Activated T-helper 17 cell treated with anti-CD3 and anti-CD28 coated beads, Interleukin-2, amount 50 U/mL, for 72 hours (primary cell): ENCODE measurements at regions not wholly inside any gene's neighbourhood (a gene's known extent, or its start where the extent isn't known, plus 50 kb on each side); places are given as distances from the start of the nearest gene placed in this dataset.
A peak's percentile ranks its signal among the peaks of the same experiment; 100 is the strongest.

Experiments
- ATAC-seq: fragments of 150-1000 bp; cut with Tn5 transposase; replicated peaks from 2 replicates; pipeline ENCODE4 v1.10.0; 2021; ENCODE audit warnings: mild to moderate bottlenecking, moderate library complexity
- H3K27ac Mint-ChIP-seq: one replicate; pipeline ENCODE4 v1.8.0; 2022; ENCODE audit warnings: mixed read lengths
- H3K27me3 Mint-ChIP-seq: one replicate; pipeline ENCODE4 v1.8.0; 2022; ENCODE audit warnings: mixed read lengths
- H3K36me3 Mint-ChIP-seq: one replicate; pipeline ENCODE4 v1.8.0; 2022; ENCODE audit warnings: low read depth, mild to moderate bottlenecking, mixed read lengths
- H3K4me1 Mint-ChIP-seq: one replicate; pipeline ENCODE4 v1.8.0; 2022; ENCODE audit warnings: mixed read lengths
- H3K4me3 Mint-ChIP-seq: one replicate; pipeline ENCODE4 v1.8.0; 2022; ENCODE audit warnings: mild to moderate bottlenecking, mixed read lengths
- H3K9me3 Mint-ChIP-seq: one replicate; pipeline ENCODE4 v1.8.0; 2022; ENCODE audit warnings: mixed read lengths

- Mint-ChIP-seq H3K36me3 (no peaks in the 10 kb centered on the region), H3K9me3 (no peaks in the 10 kb centered on the region), H3K27me3 (no peaks in the 10 kb centered on the region), H3K27ac (no peak overlapping the region), H3K4me3 (no peak overlapping the region), H3K4me1 (no peaks in the 10 kb centered on the region)
- no peak for ATAC-seq
These were observed 159.4 kb downstream of the GADD45G start for GRCh38 chr9:89764217-89764616.

DNA sequence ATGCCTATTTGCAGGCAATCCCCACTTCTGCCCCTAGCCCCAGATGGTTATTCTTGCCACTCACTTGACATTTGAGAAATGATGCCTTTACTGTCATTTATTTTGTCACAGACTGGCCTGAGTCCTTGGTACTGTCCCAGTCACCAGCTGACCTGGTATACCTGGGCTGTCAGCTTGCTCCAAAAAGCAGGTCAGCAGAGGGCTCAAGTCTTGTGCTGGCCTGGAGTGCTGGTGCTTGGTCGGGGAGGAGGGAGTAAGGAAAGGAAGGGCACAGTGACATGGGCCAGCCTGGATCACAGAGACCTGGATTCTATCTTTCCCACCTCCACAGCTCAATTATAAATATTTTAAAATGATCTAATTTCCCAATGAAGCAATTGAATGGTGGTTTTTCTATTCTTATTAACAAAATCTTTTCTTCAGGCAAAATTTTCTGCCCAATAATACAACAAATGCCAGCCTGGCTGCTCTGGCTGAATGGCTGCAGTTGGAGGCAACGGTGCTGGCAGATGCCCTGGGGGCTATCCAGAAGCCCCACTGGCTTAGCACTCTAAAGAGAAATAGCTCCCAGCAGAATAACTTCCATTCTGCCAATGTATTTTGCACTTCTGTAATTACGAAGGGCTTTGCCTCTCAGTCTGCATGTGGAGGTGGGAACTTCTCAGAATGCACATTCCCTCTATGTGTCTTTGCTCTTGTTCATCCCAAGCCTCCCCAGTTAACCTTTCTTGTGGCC lies 160.6 kb downstream of the GADD45G start:
- Mint-ChIP-seq H3K27me3 (no peaks in the 10 kb centered on the region), H3K4me1 (no peaks in the 10 kb centered on the region), H3K9me3 (no peaks in the 10 kb centered on the region), H3K27ac (no peak overlapping the region), H3K4me3 (no peak overlapping the region), H3K36me3 (no peaks in the 10 kb centered on the region)
- no peak for ATAC-seq

DNA sequence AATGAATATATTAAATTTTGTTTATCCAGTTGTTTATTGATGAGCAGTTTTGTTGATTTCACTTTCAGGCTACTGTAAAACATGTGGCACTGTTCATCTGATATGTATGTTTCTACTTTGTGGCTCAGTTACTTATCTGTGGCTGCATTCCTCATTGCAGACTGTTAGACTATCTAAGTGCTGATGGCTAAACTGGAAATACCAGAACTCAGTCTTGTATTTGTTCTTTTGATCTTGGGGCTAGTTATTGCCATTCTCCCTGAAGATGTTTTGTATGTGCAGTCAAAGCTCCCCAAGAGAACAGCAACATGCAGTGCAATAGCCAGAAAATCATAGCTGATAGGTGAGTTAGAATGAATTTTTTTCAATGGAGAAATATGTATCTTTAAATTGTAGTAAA lies 162.2 kb downstream of the GADD45G start:
- H3K9me3 Mint-ChIP-seq = no peaks in the 10 kb centered on the region
- no peaks in the 10 kb centered on the region for H3K36me3 Mint-ChIP-seq
- no peak overlapping the region for H3K27ac Mint-ChIP-seq
- H3K4me3 Mint-ChIP-seq = no peak overlapping the region
- H3K4me1 Mint-ChIP-seq = no peaks in the 10 kb centered on the region
- no peak for ATAC-seq
- H3K27me3 Mint-ChIP-seq = no peaks in the 10 kb centered on the region

GRCh38 chr9:89768051-89768450 lies 163.2 kb downstream of the GADD45G start:
- no peak overlapping the region for H3K27ac Mint-ChIP-seq
- H3K9me3 Mint-ChIP-seq = no peaks in the 10 kb centered on the region
- H3K4me1 Mint-ChIP-seq = no peaks in the 10 kb centered on the region
- ATAC-seq = no peak
- no peak overlapping the region for H3K4me3 Mint-ChIP-seq
- no peaks in the 10 kb centered on the region for H3K27me3 Mint-ChIP-seq
- no peaks in the 10 kb centered on the region for H3K36me3 Mint-ChIP-seq

- Mint-ChIP-seq H3K27ac (peak overlapping the region; percentile 23), H3K4me3 (no peak overlapping the region), H3K27me3 (no peaks in the 10 kb centered on the region), H3K9me3 (no peaks in the 10 kb centered on the region), H3K4me1 (no peaks in the 10 kb centered on the region), H3K36me3 (no peaks in the 10 kb centered on the region)
- ATAC-seq = peak; percentile 71
These were observed 163.8 kb downstream of the GADD45G start for GRCh38 chr9:89768650-89769071.

DNA sequence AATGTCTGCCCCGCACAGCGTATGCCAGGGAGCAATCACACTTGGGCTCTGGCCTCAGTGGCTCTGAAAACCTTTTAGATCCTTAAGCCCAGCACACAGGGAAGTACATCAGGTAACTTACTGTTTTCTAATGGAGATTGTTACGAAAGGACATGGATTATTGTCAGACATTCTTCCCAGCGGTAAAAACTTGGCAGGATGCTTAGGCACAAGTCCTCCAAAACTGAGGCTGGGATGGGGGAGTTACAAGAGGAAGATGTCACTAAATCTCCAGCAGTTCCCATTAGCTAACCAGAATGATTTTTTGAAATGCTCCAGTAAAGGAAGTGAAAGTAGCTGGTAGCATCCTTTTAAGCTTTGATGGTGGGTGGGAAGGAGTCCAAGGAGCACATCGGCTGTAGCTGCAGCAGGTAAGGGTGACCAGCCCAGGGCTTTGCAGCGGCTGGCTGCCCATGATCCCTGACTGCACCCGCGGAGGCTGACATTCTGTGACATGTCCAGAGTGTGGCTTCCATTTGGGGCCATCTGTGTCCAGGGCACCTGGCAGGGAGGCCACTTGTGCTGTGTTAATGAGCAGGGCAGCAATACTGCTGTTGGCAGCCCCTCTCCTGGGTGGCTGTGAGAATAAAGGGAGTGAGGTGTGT lies 165.8 kb downstream of the GADD45G start:
- Mint-ChIP-seq H3K4me1 (no peaks in the 10 kb centered on the region), H3K4me3 (no peak overlapping the region), H3K9me3 (no peaks in the 10 kb centered on the region), H3K36me3 (no peaks in the 10 kb centered on the region), H3K27ac (no peak overlapping the region), H3K27me3 (no peaks in the 10 kb centered on the region)
- ATAC-seq = no peak

GRCh38 chr9:89771205-89771604 lies 166.4 kb downstream of the GADD45G start:
- no peak for ATAC-seq
- Mint-ChIP-seq H3K27ac (no peak overlapping the region), H3K9me3 (no peaks in the 10 kb centered on the region), H3K27me3 (no peaks in the 10 kb centered on the region), H3K4me3 (no peak overlapping the region), H3K4me1 (no peaks in the 10 kb centered on the region), H3K36me3 (no peaks in the 10 kb centered on the region)

- Mint-ChIP-seq H3K4me3 (no peak overlapping the region), H3K4me1 (no peaks in the 10 kb centered on the region), H3K27ac (no peak overlapping the region), H3K27me3 (no peaks in the 10 kb centered on the region), H3K36me3 (no peaks in the 10 kb centered on the region), H3K9me3 (no peaks in the 10 kb centered on the region)
- ATAC-seq = peak; percentile 66
These were observed 168.4 kb downstream of the GADD45G start for GRCh38 chr9:89773170-89773569.

- no peaks in the 10 kb centered on the region for H3K36me3 Mint-ChIP-seq
- H3K27me3 Mint-ChIP-seq = no peaks in the 10 kb centered on the region
- no peaks in the 10 kb centered on the region for H3K9me3 Mint-ChIP-seq
- ATAC-seq = no peak
- H3K4me3 Mint-ChIP-seq = no peak overlapping the region
- H3K4me1 Mint-ChIP-seq = no peaks in the 10 kb centered on the region
- H3K27ac Mint-ChIP-seq = no peak overlapping the region
These were observed 170.1 kb downstream of the GADD45G start for GRCh38 chr9:89774858-89775370.

DNA sequence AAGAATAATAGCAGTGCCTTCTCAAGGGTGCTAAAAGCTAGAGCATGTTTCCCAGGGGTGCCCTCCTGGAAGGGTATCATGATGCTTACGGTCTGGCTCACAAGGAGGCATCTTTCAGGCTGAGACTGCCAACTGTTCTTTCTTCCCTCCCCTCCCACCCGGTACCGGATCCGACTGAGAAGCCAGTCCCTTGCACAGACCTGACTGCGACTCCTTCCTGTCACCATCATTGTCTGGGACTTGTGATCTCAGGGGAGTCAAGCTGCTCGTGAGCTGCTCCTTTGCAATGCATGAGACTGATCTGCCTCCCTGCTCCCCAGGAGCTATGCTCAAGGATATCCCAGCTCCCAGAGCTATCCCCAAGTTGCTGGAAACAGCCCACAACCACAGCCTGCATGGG lies 170.8 kb downstream of the GADD45G start:
- no peaks in the 10 kb centered on the region for H3K9me3 Mint-ChIP-seq
- no peak for ATAC-seq
- no peak overlapping the region for H3K4me3 Mint-ChIP-seq
- no peaks in the 10 kb centered on the region for H3K4me1 Mint-ChIP-seq
- no peaks in the 10 kb centered on the region for H3K27me3 Mint-ChIP-seq
- no peak overlapping the region for H3K27ac Mint-ChIP-seq
- H3K36me3 Mint-ChIP-seq = no peaks in the 10 kb centered on the region

DNA sequence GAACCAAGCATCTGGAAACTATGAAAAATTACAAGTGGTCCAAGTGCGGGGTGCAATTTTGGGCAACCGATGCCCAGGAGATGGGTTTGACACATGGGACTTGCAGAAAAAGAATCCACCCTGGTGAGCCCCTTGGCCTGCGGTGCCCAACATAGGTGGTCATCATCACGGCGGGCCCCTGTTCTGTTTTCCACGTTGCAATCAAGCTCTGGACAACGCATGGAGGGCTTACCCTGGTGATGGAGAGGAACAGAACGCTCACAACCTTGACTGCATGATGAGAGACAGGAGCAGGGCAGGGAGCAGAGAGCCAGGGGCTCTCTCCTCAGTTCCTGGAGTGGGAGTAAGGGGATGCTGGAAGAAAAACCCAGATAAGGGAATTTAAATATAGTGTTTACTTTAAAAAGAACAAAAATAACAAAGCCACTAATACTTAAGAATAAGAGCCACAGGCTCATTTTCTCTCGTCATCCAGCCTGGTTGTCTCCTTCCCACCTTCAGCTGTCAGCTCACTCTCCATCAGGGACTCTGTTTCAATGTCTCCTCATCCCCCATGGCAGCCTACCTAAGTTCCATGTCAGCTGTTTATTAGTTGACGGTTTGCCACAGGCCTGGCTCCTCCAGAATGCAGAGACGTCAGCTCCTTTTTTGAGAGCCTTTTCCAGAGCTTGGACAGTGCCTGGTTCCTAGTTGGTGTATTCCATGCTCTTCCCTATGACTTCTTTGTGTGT lies 172.1 kb downstream of the GADD45G start:
- Mint-ChIP-seq H3K36me3 (no peaks in the 10 kb centered on the region), H3K4me1 (no peaks in the 10 kb centered on the region), H3K27me3 (no peaks in the 10 kb centered on the region), H3K9me3 (no peaks in the 10 kb centered on the region), H3K4me3 (no peak overlapping the region), H3K27ac (no peak overlapping the region)
- no peak for ATAC-seq

- Mint-ChIP-seq H3K4me1 (no peaks in the 10 kb centered on the region), H3K4me3 (no peak overlapping the region)
These were observed 172.7 kb downstream of the GADD45G start for GRCh38 chr9:89777544-89777943.

DNA sequence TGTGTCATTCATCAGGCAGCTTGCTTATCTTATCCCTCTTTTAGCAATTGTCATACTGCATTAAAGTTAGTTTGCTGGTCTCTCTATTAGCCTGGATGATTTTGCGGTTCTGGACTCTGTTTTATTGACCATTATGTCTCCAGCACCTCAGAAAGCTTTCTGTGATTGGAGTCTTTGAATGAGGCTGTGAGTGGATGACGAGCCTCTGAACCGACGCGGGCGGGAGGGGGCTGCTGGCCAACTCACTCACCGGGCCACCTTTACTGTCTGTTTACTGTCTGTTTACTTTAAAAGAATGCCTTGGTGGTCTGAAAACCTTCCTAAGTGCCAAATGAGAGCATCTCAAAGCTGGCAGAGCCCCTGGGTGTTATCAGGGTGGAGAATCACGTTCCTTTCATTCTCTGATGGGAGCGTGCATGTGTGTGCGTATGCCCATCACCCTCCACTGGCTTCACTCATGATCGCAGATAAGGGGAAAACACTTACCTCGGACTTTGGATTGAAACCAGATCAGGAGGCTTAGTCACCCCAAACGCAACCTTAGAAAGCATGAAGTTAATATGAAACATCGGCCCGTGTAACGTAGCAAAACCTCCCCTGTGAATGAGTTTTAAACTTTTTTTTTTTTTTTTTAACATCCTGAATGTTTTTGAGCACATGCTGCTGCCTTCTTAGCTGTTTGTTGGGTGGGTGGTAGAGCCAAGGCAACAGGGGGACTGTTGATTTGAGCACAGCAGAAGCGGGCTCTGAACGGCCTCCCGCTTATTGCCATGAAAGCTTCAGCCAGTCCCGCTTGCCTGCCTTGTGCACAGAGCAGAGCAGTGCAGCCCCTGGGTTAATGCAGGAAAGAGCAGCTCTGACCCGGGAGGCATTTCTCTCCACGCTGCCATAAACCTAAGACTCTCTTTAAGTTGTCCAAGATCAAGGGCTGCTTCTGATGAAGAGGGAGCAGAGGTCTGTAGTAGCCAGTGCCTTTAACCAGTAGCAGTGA lies 173.6 kb downstream of the GADD45G start:
- ATAC-seq = no peak
- H3K4me1 Mint-ChIP-seq = no peaks in the 10 kb centered on the region
- no peaks in the 10 kb centered on the region for H3K36me3 Mint-ChIP-seq
- no peak overlapping the region for H3K4me3 Mint-ChIP-seq
- no peak overlapping the region for H3K27ac Mint-ChIP-seq
- H3K27me3 Mint-ChIP-seq = no peaks in the 10 kb centered on the region
- no peaks in the 10 kb centered on the region for H3K9me3 Mint-ChIP-seq

More at GRCh38 chr9:89777544-89777943, 172.7 kb downstream of the GADD45G start:
- H3K9me3 Mint-ChIP-seq = no peaks in the 10 kb centered on the region
- H3K36me3 Mint-ChIP-seq = no peaks in the 10 kb centered on the region
- no peaks in the 10 kb centered on the region for H3K27me3 Mint-ChIP-seq
- ATAC-seq = no peak
- H3K27ac Mint-ChIP-seq = no peak overlapping the region
